H54 (cell line): ENCODE measurements at regions not wholly inside any gene's neighbourhood (a gene's known extent, or its start where the extent isn't known, plus 50 kb on each side); places are given as distances from the start of the nearest gene placed in this dataset.
"Not testable (repeated sequence)": the region's sequence is repeated elsewhere in the genome, so short reads cannot be mapped to it uniquely, and the experiment has no call there.

Source experiments
- DNase-seq: peaks from one replicate; pipeline ENCODE4 v3.0.0; 2011; ENCODE audit warnings: low spot score, mixed read lengths; ENCODE audit not compliant: insufficient read length
- FAIRE-seq: peaks from 3 replicates; lab custom pipeline; 2011; peaks lifted over from hg19 to GRCh38; lab: Jason Lieb, UNC
- POLR2A ChIP-seq: IDR thresholded peaks from 2 replicates; pipeline ENCODE4 v1.6.1; 2011; ENCODE audit warnings: low read depth, mild to moderate bottlenecking, low read length

- DNase-seq = no peak
- TF ChIP-seq POLR2A = no peak
- no peak for FAIRE-seq
Observed at GRCh38 chr2:107694667-107695066, 132.0 kb upstream of the RGPD4 start.

- DNase-seq (no peak), FAIRE-seq (no peak)
- TF ChIP-seq POLR2A = no peak
Observed at GRCh38 chr2:107697385-107697784, 129.3 kb upstream of the RGPD4 start.

- TF ChIP-seq POLR2A = no peak
- FAIRE-seq (no peak), DNase-seq (no peak)
Observed at GRCh38 chr2:107698861-107699260, 127.8 kb upstream of the RGPD4 start.

- DNase-seq (no peak), FAIRE-seq (no peak)
- TF ChIP-seq POLR2A = no peak
Observed at GRCh38 chr2:107700073-107700472, 126.6 kb upstream of the RGPD4 start.

GRCh38 chr2:107711941-107712340 is 114.8 kb upstream of the RGPD4 start:
- FAIRE-seq = no peak
- DNase-seq = no peak
- TF ChIP-seq POLR2A = no peak

GRCh38 chr2:107712857-107713256 is 113.8 kb upstream of the RGPD4 start:
- no peak for TF ChIP-seq POLR2A
- DNase-seq (no peak), FAIRE-seq (peak; percentile 50)

- FAIRE-seq = no peak
- no peak for DNase-seq
- TF ChIP-seq POLR2A = no peak
Observed at GRCh38 chr2:107717661-107718060, 109.0 kb upstream of the RGPD4 start.

GRCh38 chr2:107719141-107719540 is 107.6 kb upstream of the RGPD4 start:
- no peak for TF ChIP-seq POLR2A
- DNase-seq (no peak), FAIRE-seq (no peak)

- DNase-seq = no peak
- no peak for TF ChIP-seq POLR2A
- no peak for FAIRE-seq
Observed at GRCh38 chr2:107719836-107720235, 106.9 kb upstream of the RGPD4 start.

GRCh38 chr2:107721178-107721577 is 105.5 kb upstream of the RGPD4 start:
- FAIRE-seq (no peak), DNase-seq (no peak)
- no peak for TF ChIP-seq POLR2A

- no peak for FAIRE-seq
- no peak for DNase-seq
Observed at GRCh38 chr2:107721586-107721985, 105.1 kb upstream of the RGPD4 start.

GRCh38 chr2:107725824-107726223 is 100.9 kb upstream of the RGPD4 start:
- not testable (repeated sequence) for DNase-seq, FAIRE-seq

More at GRCh38 chr2:107721586-107721985, 105.1 kb upstream of the RGPD4 start:
- no peak for TF ChIP-seq POLR2A

- TF ChIP-seq POLR2A = no peak
- DNase-seq = no peak
Observed at GRCh38 chr2:107727318-107727717, 99.4 kb upstream of the RGPD4 start.

GRCh38 chr2:107728586-107728985 is 98.1 kb upstream of the RGPD4 start:
- TF ChIP-seq POLR2A = no peak
- DNase-seq (no peak), FAIRE-seq (peak; percentile 93)

More at GRCh38 chr2:107727318-107727717, 99.4 kb upstream of the RGPD4 start:
- no peak for FAIRE-seq

- TF ChIP-seq POLR2A = no peak
- DNase-seq (no peak), FAIRE-seq (no peak)
Observed at GRCh38 chr2:107729440-107729839, 97.3 kb upstream of the RGPD4 start.

GRCh38 chr2:107730898-107731297 is 95.8 kb upstream of the RGPD4 start:
- DNase-seq (no peak), FAIRE-seq (peak; percentile 85)
- no peak for TF ChIP-seq POLR2A

- FAIRE-seq (no peak), DNase-seq (no peak)
- TF ChIP-seq POLR2A = no peak
Observed at GRCh38 chr2:107731435-107731834, 95.3 kb upstream of the RGPD4 start.
